H9 (cell line): ENCODE measurements at regions not wholly inside any gene's neighbourhood (a gene's known extent, or its start where the extent isn't known, plus 50 kb on each side); places are given as distances from the start of the nearest gene placed in this dataset.

Source experiments
- DNase-seq: peaks from one replicate; pipeline ENCODE4 v3.0.0-alpha.2; 2017
- H2AFZ ChIP-seq: one replicate; pipeline ENCODE4 v1.6.1; 2013; ENCODE audit warnings: mild to moderate bottlenecking, low read length, control low read depth, moderate library complexity
- H2AK5ac ChIP-seq: 2 replicates; pipeline ENCODE4 v1.6.1; 2013; ENCODE audit warnings: low read length, control low read depth, mixed read lengths; ENCODE audit not compliant: insufficient read length
- H2BK120ac ChIP-seq: one replicate; pipeline ENCODE4 v1.6.1; 2013; ENCODE audit warnings: low read depth, mild to moderate bottlenecking, low read length, control low read depth, inconsistent platforms; ENCODE audit not compliant: poor library complexity, severe bottlenecking
- H2BK12ac ChIP-seq: 2 replicates; pipeline ENCODE4 v1.6.1; 2013; ENCODE audit warnings: low read length, control low read depth, mixed read lengths, low read depth; ENCODE audit not compliant: insufficient read length
- H2BK15ac ChIP-seq: 2 replicates; pipeline ENCODE4 v1.6.1; 2013; ENCODE audit warnings: low read depth, low read length, control low read depth
- H2BK20ac ChIP-seq: one replicate; pipeline ENCODE4 v1.6.1; 2013; ENCODE audit warnings: low read depth, mild to moderate bottlenecking, low read length, control low read depth, inconsistent platforms; ENCODE audit not compliant: poor library complexity, severe bottlenecking
- H2BK5ac ChIP-seq: 2 replicates; pipeline ENCODE4 v1.6.1; 2013; ENCODE audit warnings: low read length, control low read depth, mixed read lengths; ENCODE audit not compliant: insufficient read length
- H3K14ac ChIP-seq: 2 replicates; pipeline ENCODE4 v1.6.1; 2013; ENCODE audit warnings: low read length, control low read depth; ENCODE audit not compliant: insufficient read depth
- H3K18ac ChIP-seq: 2 replicates; pipeline ENCODE4 v1.6.1; 2013; ENCODE audit warnings: low read depth, mild to moderate bottlenecking, mixed read lengths, low read length, control low read depth; ENCODE audit not compliant: insufficient read length
- H3K23ac ChIP-seq: 2 replicates; pipeline ENCODE4 v1.6.1; 2013; ENCODE audit warnings: low read length, control low read depth, mixed read lengths, low read depth; ENCODE audit not compliant: insufficient read length
- H3K23me2 ChIP-seq: 2 replicates; pipeline ENCODE4 v1.6.1; 2013; ENCODE audit warnings: low read depth, mild to moderate bottlenecking, mixed read lengths, low read length, control low read depth; ENCODE audit not compliant: insufficient read length, poor library complexity, severe bottlenecking
- H3K27ac ChIP-seq: 2 replicates; pipeline ENCODE4 v1.5.1; 2013; ENCODE audit warnings: low read length, control low read depth, mixed read lengths, low read depth; ENCODE audit not compliant: insufficient read length
- H3K27me3 ChIP-seq: 2 replicates; pipeline ENCODE4 v1.6.1; 2013; ENCODE audit warnings: low read length, control low read depth, inconsistent platforms; ENCODE audit not compliant: insufficient read depth
- H3K4ac ChIP-seq: 2 replicates; pipeline ENCODE4 v1.6.1; 2013; ENCODE audit warnings: low read depth, mild to moderate bottlenecking, control low read depth, inconsistent platforms, low read length, moderate library complexity
- H3K4me1 ChIP-seq: 2 replicates; pipeline ENCODE4 v1.6.1; 2013; ENCODE audit warnings: low read length, control low read depth, inconsistent platforms; ENCODE audit not compliant: insufficient read depth
- H3K4me2 ChIP-seq: 2 replicates; pipeline ENCODE4 v1.6.1; 2013; ENCODE audit warnings: low read length, control low read depth, mixed read lengths; ENCODE audit not compliant: insufficient read length, insufficient read depth
- H3K56ac ChIP-seq: 2 replicates; pipeline ENCODE4 v1.6.1; 2013; ENCODE audit warnings: low read depth, mild to moderate bottlenecking, mixed read lengths, low read length, control low read depth; ENCODE audit not compliant: insufficient read length
- H3K79me1 ChIP-seq: 2 replicates; pipeline ENCODE4 v1.6.1; 2013; ENCODE audit warnings: low read depth, mild to moderate bottlenecking, moderate library complexity, low read length, control low read depth, inconsistent platforms; ENCODE audit not compliant: insufficient read depth, poor library complexity, severe bottlenecking
- H3K79me2 ChIP-seq: 2 replicates; pipeline ENCODE4 v1.6.1; 2013; ENCODE audit warnings: low read length, control low read depth, inconsistent platforms; ENCODE audit not compliant: insufficient read depth
- H3K9ac ChIP-seq: 2 replicates; pipeline ENCODE4 v1.6.1; 2013; ENCODE audit warnings: low read length, control low read depth, mixed read lengths; ENCODE audit not compliant: insufficient read length; ENCODE audit errors: extremely low read depth
- H3K9me3 ChIP-seq: one replicate; pipeline ENCODE4 v1.6.1; 2013; ENCODE audit warnings: low read depth, low read length, inconsistent platforms; ENCODE audit not compliant: control insufficient read depth
- H3T11ph ChIP-seq: one replicate; pipeline ENCODE4 v1.6.1; 2013; ENCODE audit warnings: mild to moderate bottlenecking, low read length, control low read depth, inconsistent platforms
- H4K20me1 ChIP-seq: one replicate; pipeline ENCODE4 v1.6.1; 2013; ENCODE audit not compliant: control insufficient read depth, insufficient read length, insufficient read depth
- H4K5ac ChIP-seq: 2 replicates; pipeline ENCODE4 v1.6.1; 2013; ENCODE audit warnings: low read depth, mild to moderate bottlenecking, mixed read lengths, low read length, control low read depth; ENCODE audit not compliant: insufficient read length
- H4K8ac ChIP-seq: replicated peaks from 2 replicates; pipeline ENCODE4 v1.6.1; 2013; ENCODE audit warnings: low read length, control low read depth, mixed read lengths, low read depth; ENCODE audit not compliant: insufficient read length
- H4K91ac ChIP-seq: 2 replicates; pipeline ENCODE4 v1.6.1; 2013; ENCODE audit warnings: low read depth, mild to moderate bottlenecking, moderate library complexity, mixed read lengths, low read length, control low read depth; ENCODE audit not compliant: insufficient read length
- H3K27ac Mint-ChIP-seq, 3 experiments: 2 replicates in 2 of 3; 3 replicates in 1 of 3; pipeline ENCODE4 v1.8.0; 2020 to 2021; ENCODE audit warnings: mixed read lengths in 3 of 3, mild to moderate bottlenecking in 1 of 3, moderate library complexity in 1 of 3
- H3K27me3 Mint-ChIP-seq: 2 replicates; pipeline ENCODE4 v1.8.0; 2021; ENCODE audit warnings: low read depth, mild to moderate bottlenecking, moderate library complexity, mixed read lengths
- H3K36me3 Mint-ChIP-seq, 3 experiments: 2 replicates in 2 of 3; 3 replicates in 1 of 3; pipeline ENCODE4 v1.8.0; 2020 to 2021; ENCODE audit warnings: low read depth in 3 of 3, mixed read lengths in 3 of 3; ENCODE audit not compliant: insufficient read depth in 1 of 3
- H3K4me1 Mint-ChIP-seq, 2 experiments: 2 replicates each; pipeline ENCODE4 v1.8.0; 2020; ENCODE audit warnings: mixed read lengths in 2 of 2
- H3K4me3 Mint-ChIP-seq, 2 experiments: 2 replicates in 1 of 2; 3 replicates in 1 of 2; pipeline ENCODE4 v1.8.0; 2020 to 2021; ENCODE audit warnings: mild to moderate bottlenecking in 2 of 2, mixed read lengths in 2 of 2, moderate library complexity in 1 of 2
- H3K9me3 Mint-ChIP-seq, 2 experiments: 2 replicates in 1 of 2; 3 replicates in 1 of 2; pipeline ENCODE4 v1.8.0; 2020; ENCODE audit warnings: mild to moderate bottlenecking in 2 of 2, mixed read lengths in 2 of 2, moderate library complexity in 1 of 2
- WGBS: extraction: QIAGEN DNeasy Blood & Tissue Kit; methylation state at CpG from one replicate; pipeline ENCODE4 v1.1.7; 2013; ENCODE audit warnings: missing lambda C conversion rate, low lambda C conversion rate, mixed read lengths; ENCODE audit not compliant: insufficient read length; ENCODE audit errors: extremely low coverage; 5-methylcytosine and 5-hydroxymethylcytosine counted together
- TF ChIP-seq, protein P1 (sequence below): fragments of 200-600 bp; sonication (generic); conservative IDR thresholded peaks from 3 replicates; pipeline ENCODE4 v1.8.0; 2021; ENCODE audit warnings: antibody characterized with exemption, mild to moderate bottlenecking

GRCh38 chr9:1956958-1957357, 58.2 kb upstream of the SMARCA2 start:
- no peaks in the 10 kb centered on the region for H3K27me3 Mint-ChIP-seq
- Histone ChIP-seq H3K4me2 (no peak overlapping the region), H3K56ac (no peak overlapping the region), H3T11ph (no peak overlapping the region), H3K79me2 (no peaks in the 10 kb centered on the region), H3K9ac (no peak overlapping the region), H3K14ac (no peak overlapping the region), H3K27me3 (no peaks in the 10 kb centered on the region), H2BK12ac (no peak overlapping the region), H3K23me2 (no peaks in the 10 kb centered on the region), H3K9me3 (no peaks in the 10 kb centered on the region), H4K5ac (no peak overlapping the region), H3K23ac (no peak overlapping the region), H2AFZ (no peak overlapping the region), H4K91ac (no peak overlapping the region), H2BK15ac (no peak overlapping the region), H3K18ac (no peak overlapping the region), H2BK20ac (no peak overlapping the region), H3K27ac (no peak overlapping the region), H4K20me1 (no peaks in the 10 kb centered on the region), H3K4me1 (0 out of 2 replicates have a peak, but pooled peaks cover 3% of the 10 kb centered on the region), H4K8ac (no peak overlapping the region), H2BK5ac (no peak overlapping the region), H2BK120ac (no peak overlapping the region), H2AK5ac (no peak overlapping the region), H3K79me1 (no peaks in the 10 kb centered on the region), H3K4ac (no peak overlapping the region)
- no CpG with 5 or more reads among the region's 1 CpG for WGBS
- H3K4me1 Mint-ChIP-seq = peaks cover 6 to 8% of the 10 kb centered on the region in 2 experiments
- no peak for DNase-seq
- no peaks in the 10 kb centered on the region for H3K9me3 Mint-ChIP-seq
- H3K36me3 Mint-ChIP-seq = no peaks in the 10 kb centered on the region
- H3K27ac Mint-ChIP-seq = no peak overlapping the region
- no peak overlapping the region for H3K4me3 Mint-ChIP-seq
- TF ChIP-seq, protein P1, sequence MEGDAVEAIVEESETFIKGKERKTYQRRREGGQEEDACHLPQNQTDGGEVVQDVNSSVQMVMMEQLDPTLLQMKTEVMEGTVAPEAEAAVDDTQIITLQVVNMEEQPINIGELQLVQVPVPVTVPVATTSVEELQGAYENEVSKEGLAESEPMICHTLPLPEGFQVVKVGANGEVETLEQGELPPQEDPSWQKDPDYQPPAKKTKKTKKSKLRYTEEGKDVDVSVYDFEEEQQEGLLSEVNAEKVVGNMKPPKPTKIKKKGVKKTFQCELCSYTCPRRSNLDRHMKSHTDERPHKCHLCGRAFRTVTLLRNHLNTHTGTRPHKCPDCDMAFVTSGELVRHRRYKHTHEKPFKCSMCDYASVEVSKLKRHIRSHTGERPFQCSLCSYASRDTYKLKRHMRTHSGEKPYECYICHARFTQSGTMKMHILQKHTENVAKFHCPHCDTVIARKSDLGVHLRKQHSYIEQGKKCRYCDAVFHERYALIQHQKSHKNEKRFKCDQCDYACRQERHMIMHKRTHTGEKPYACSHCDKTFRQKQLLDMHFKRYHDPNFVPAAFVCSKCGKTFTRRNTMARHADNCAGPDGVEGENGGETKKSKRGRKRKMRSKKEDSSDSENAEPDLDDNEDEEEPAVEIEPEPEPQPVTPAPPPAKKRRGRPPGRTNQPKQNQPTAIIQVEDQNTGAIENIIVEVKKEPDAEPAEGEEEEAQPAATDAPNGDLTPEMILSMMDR = no peak
